Colonic mucosa (tissue), 4 donors: ENCODE measurements at regions not wholly inside any gene's neighbourhood (a gene's known extent, or its start where the extent isn't known, plus 50 kb on each side); places are given as distances from the start of the nearest gene placed in this dataset.

Source experiments
- DNase-seq: peaks from one replicate; pipeline ENCODE4 v3.0.0-alpha.2; 2020
- H3K27ac ChIP-seq: fragments of 200-600 bp; one replicate; pipeline ENCODE4 v1.8.0; 2021
- H3K27me3 ChIP-seq: fragments of 200-600 bp; one replicate; pipeline ENCODE4 v1.8.0; 2021
- H3K36me3 ChIP-seq: fragments of 200-600 bp; one replicate; pipeline ENCODE4 v1.8.0; 2021
- H3K4me1 ChIP-seq: fragments of 200-600 bp; one replicate; pipeline ENCODE4 v1.8.0; 2021; ENCODE audit warnings: mild to moderate bottlenecking
- H3K4me3 ChIP-seq: fragments of 200-600 bp; one replicate; pipeline ENCODE4 v1.8.0; 2021
- H3K9ac ChIP-seq, 2 donors: one replicate each; pipeline ENCODE4 v1.7.0; 2013; ENCODE audit warnings: control low read depth in 2 of 2, low read depth in 2 of 2, low read length in 2 of 2
- H3K9me3 ChIP-seq: fragments of 200-600 bp; one replicate; pipeline ENCODE4 v1.8.0; 2021
- intact Hi-C: fragments of 100-400 bp; cut with DNase I; formaldehyde crosslinking; loops from one replicate; pipeline ENCODE4 v1.14.1; 2022
- TF ChIP-seq, protein P1 (sequence below): fragments of 200-600 bp; IDR thresholded peaks from one replicate; pipeline ENCODE4 v1.8.0; 2022; ENCODE audit warnings: antibody characterized with exemption, mild to moderate bottlenecking
- donor health status: healthy.
- donor health status: DM: no; HTN: no; CAD: no.
- donor health status: DM: no; HTN: no; CAD: no.

DNA sequence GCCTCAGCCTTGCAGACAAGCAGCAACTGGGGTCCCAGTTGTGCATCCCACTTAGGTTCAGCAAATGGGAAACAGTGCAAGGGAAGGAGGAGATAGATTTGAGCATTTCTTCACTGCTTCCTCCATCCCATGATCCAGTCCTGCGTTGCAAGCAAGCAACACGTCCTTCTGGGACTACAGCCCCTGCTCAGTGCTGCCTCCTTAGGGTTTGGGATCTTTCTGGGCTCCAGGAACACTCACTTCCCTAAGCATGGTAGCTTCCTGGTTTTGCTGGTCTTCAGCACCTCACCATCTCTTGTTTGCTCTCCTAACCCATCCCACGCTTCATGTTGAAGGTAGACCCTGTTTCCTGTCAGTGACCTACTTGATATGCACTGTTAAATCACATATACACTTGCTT lies 444.7 kb downstream of the MED10 start:
- Histone ChIP-seq H3K27ac (no peak overlapping the region), H3K4me1 (no peaks in the 10 kb centered on the region), H3K36me3 (no peaks in the 10 kb centered on the region), H3K27me3 (no peaks in the 10 kb centered on the region), H3K4me3 (no peak overlapping the region), H3K9ac (no peak overlapping the region), H3K9me3 (no peaks in the 10 kb centered on the region)
- no peak for DNase-seq
- TF ChIP-seq, protein P1, sequence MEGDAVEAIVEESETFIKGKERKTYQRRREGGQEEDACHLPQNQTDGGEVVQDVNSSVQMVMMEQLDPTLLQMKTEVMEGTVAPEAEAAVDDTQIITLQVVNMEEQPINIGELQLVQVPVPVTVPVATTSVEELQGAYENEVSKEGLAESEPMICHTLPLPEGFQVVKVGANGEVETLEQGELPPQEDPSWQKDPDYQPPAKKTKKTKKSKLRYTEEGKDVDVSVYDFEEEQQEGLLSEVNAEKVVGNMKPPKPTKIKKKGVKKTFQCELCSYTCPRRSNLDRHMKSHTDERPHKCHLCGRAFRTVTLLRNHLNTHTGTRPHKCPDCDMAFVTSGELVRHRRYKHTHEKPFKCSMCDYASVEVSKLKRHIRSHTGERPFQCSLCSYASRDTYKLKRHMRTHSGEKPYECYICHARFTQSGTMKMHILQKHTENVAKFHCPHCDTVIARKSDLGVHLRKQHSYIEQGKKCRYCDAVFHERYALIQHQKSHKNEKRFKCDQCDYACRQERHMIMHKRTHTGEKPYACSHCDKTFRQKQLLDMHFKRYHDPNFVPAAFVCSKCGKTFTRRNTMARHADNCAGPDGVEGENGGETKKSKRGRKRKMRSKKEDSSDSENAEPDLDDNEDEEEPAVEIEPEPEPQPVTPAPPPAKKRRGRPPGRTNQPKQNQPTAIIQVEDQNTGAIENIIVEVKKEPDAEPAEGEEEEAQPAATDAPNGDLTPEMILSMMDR = no peak
- intact Hi-C loops = no loop called here

DNA sequence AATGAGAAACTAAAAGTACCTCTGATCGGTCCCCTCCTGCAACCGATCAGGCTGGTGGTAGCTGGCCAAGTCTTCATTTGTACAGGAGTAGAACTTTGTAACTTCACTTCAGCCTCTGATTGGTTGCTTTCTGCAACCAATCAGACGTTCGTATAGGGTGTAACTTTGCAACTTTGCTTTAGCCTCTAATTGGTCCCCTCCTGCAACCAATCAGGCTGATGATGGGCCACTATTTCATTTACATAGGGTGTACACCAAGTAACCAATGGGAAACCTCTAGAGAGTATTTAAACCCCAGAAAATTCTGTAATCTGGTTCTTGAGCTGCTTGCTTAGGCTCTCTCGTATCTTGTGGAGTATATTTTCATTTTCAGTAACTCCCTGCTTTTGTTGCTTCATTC lies 445.5 kb downstream of the MED10 start:
- Histone ChIP-seq H3K9me3 (no peaks in the 10 kb centered on the region), H3K9ac (no peak overlapping the region), H3K4me1 (no peaks in the 10 kb centered on the region), H3K36me3 (no peaks in the 10 kb centered on the region), H3K27ac (no peak overlapping the region), H3K27me3 (no peaks in the 10 kb centered on the region), H3K4me3 (no peak overlapping the region)
- TF ChIP-seq, protein P1 = no peak
- no peak for DNase-seq
- intact Hi-C loops = no loop called here

DNA sequence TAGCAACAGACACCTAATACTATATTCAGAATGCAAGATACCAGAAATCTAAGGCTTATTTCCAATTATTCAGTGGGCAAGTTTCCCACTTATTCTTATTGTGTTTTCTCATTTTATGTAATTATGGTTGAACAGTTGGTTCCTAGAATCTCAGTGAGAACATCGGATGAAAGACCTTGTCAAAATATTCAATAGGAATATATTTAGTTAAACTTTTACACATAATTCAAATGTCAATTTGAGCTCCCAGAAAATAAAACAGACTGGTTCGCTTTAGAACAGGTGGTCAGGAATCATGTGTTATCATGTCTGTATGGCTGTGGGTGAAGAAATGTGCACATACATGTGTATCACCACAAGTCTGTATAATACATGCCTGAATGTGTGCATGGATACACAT lies 447.8 kb downstream of the MED10 start:
- no peak for DNase-seq
- H3K27me3 ChIP-seq = no peaks in the 10 kb centered on the region
- H3K36me3 ChIP-seq = no peaks in the 10 kb centered on the region
- no peak overlapping the region for H3K9ac ChIP-seq
- no peak overlapping the region for H3K4me3 ChIP-seq
- H3K4me1 ChIP-seq = no peaks in the 10 kb centered on the region
- TF ChIP-seq, protein P1 = no peak
- no peaks in the 10 kb centered on the region for H3K9me3 ChIP-seq
- no peak overlapping the region for H3K27ac ChIP-seq
- intact Hi-C loops = no loop called here

DNA sequence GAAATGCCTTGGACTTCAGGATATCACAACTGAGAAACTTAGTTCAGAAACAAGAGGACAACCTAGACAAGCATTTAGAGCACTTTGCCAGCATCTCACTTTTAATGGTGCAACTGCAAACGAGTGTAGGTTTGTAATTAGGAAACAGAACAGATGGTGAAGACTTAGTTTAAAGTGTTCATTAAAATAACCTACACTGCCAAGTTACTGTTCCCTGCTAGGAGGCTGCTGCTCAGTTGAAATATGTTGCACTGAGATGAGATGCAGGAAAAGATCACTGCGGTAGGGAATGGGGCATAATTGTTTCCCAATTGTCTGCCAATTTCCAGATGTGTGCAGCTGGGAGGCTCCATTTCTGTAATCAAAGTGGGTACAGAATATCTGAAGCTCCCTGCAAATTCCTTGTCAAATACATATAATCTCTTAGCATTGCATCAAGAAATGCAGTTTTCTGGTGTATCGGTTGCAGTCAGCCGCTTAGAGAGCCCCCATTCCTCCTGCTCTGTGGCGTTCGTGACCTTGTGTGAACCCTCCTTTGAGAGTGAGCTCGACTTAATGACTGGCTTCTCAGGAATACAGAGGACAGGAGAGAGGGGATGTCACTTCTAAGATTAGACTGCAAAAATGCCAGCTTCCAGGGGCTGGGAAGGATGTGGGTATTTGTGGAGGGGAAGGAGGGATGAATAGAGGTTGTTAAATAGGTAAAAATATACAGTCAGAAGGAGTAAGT lies 448.9 kb downstream of the MED10 start:
- Histone ChIP-seq H3K36me3 (no peaks in the 10 kb centered on the region), H3K27ac (no peak overlapping the region), H3K9me3 (no peaks in the 10 kb centered on the region), H3K4me1 (no peaks in the 10 kb centered on the region), H3K27me3 (no peaks in the 10 kb centered on the region), H3K4me3 (no peak overlapping the region), H3K9ac (no peak overlapping the region)
- TF ChIP-seq, protein P1 = no peak
- intact Hi-C loops = no loop called here
- no peak for DNase-seq

DNA sequence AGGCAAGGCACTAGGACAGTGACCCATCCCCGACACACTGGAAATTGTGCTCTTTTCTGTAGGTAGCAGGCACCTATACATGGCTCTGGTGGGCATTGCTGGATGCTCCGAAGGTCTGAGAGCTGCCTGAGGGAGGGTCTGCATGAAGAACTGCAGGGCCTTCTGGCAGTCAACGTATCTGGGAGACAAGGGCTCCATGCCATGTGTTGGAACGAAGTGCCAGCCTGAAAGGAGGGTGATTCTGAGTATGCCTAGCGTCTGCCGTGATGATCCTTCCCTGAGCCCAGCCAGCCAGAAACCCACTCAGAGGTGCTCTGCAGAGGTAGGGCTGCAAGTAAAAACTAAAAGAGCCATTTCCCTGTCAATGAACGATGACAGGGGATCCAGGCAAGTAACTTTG lies 453.2 kb downstream of the MED10 start:
- no peaks in the 10 kb centered on the region for H3K9me3 ChIP-seq
- intact Hi-C loops = no loop called here
- no peaks in the 10 kb centered on the region for H3K27me3 ChIP-seq

More for the DNA sequence above, 453.2 kb downstream of the MED10 start:
- no peaks in the 10 kb centered on the region for H3K36me3 ChIP-seq
- TF ChIP-seq, protein P1 = no peak
- DNase-seq = no peak
- H3K9ac ChIP-seq = no peak overlapping the region
- H3K4me1 ChIP-seq = no peaks in the 10 kb centered on the region
- H3K27ac ChIP-seq = no peak overlapping the region
- no peak overlapping the region for H3K4me3 ChIP-seq
